Pancreas (tissue), 10 donors: ENCODE measurements at regions not wholly inside any gene's neighbourhood (a gene's known extent, or its start where the extent isn't known, plus 50 kb on each side); places are given as distances from the start of the nearest gene placed in this dataset.

ENCODE experiments used
- ATAC-seq, 4 donors: fragments of 200-7000 bp; cut with Tn5 transposase; one replicate each; pipeline versions ENCODE4 v1.8.0 to v1.9.1; 2020; ENCODE audit warnings: mild to moderate bottlenecking in 4 of 4, moderate library complexity in 4 of 4
- DNase-seq, 6 donors: peaks; one replicate each; pipeline ENCODE4 v3.0.0-alpha.2; 2020
- FAIRE-seq: peaks from 2 replicates; lab custom pipeline; 2012; peaks lifted over from hg19 to GRCh38; lab: Jason Lieb, UNC
- H3K27ac ChIP-seq, 4 donors: fragments of 200-600 bp; sonication (generic); 1 replicate in 3 of 4; 2 replicates in 1 of 4; pipeline versions ENCODE4 v1.5.0 to v1.8.0; 2020
- H3K27me3 ChIP-seq, 4 donors: fragments of 200-600 bp; one replicate each; pipeline ENCODE4 v1.8.0; 2021
- H3K36me3 ChIP-seq, 3 donors: fragments of 200-600 bp; sonication (generic) in 1 of 3; one replicate each; pipeline versions ENCODE4 v1.5.0 to v1.8.0; 2020 to 2021
- H3K4me1 ChIP-seq, 3 donors: fragments of 200-600 bp; one replicate each; pipeline ENCODE4 v1.8.0; 2021
- H3K4me3 ChIP-seq, 4 donors: fragments of 200-600 bp; sonication (generic) in 2 of 4; one replicate each; pipeline versions ENCODE4 v1.5.0 to v1.8.0; 2020 to 2021
- H3K9me3 ChIP-seq, 4 donors: fragments of 200-600 bp; one replicate each; pipeline ENCODE4 v1.8.0; 2021
- CTCF ChIP-seq, 4 donors: fragments of 200-600 bp; sonication (generic) in 3 of 4; IDR thresholded peaks; one replicate each; pipeline versions ENCODE4 v1.5.0 to v1.8.0; 2021; ENCODE audit warnings: antibody characterized with exemption in 4 of 4
- WGBS, 2 donors: extraction: QIAGEN DNeasy Blood & Tissue Kit; methylation state at CpG; one replicate each; pipeline ENCODE4 v1.1.7; 2013; 5-methylcytosine and 5-hydroxymethylcytosine counted together
- intact Hi-C, 3 donors: fragments of 100-400 bp; cut with DNase I; formaldehyde crosslinking; loops; one replicate each; pipeline versions ENCODE4 v1.11.1 to v1.14.2; 2022
- donor health status: healthy with polysubstance abuse.
- donor health status: DM: no; HTN: no; CAD: no; lungs with moderate emphysema.
- donor health status: DM: no; HTN: no; CAD: no.
- donor health status: control.
- donor health status: control.
- donor health status: Bipolar disorder and iron deficiency.
- donor health status: DM: yes; HTN: yes; CAD: no.
- donor health status: DM: no; HTN: no; CAD: no.
- donor health status: DM: no; HTN: no; CAD: no.
- donor health status: DM: yes; HTN: yes; CAD: no.

- H3K4me1 ChIP-seq: no peaks in the 10 kb centered on the region
- DNase-seq: no peak
- H3K27me3 ChIP-seq: no peaks in the 10 kb centered on the region
- intact Hi-C loops: no loop called here
- 55 to 84% methylated on average over 2 of the region's 2 CpGs for WGBS, 2 donors
- H3K9me3 ChIP-seq: peaks cover 0 to 3% (median 0%) of the 10 kb centered on the region in 4 donors
- H3K4me3 ChIP-seq: no peak overlapping the region
- no peak overlapping the region for H3K27ac ChIP-seq
- no peak for ATAC-seq
- FAIRE-seq: peak; percentile 53
- no peak for TF ChIP-seq CTCF (IDR thresholded peaks at IDR 0.05)
- H3K36me3 ChIP-seq: no peaks in the 10 kb centered on the region
Observed at GRCh38 chr4:125526420-125526819, 211.7 kb downstream of the FAT4 start.

- FAIRE-seq (peak; percentile 9), ATAC-seq (no peak), DNase-seq (no peak)
- no peak for TF ChIP-seq CTCF (IDR thresholded peaks at IDR 0.05)
- no peak overlapping the region for H3K4me3 ChIP-seq
- H3K27ac ChIP-seq: no peak overlapping the region
- H3K27me3 ChIP-seq: no peaks in the 10 kb centered on the region
- peaks cover 0 to 3% (median 0%) of the 10 kb centered on the region in 4 donors for H3K9me3 ChIP-seq
- H3K36me3 ChIP-seq: no peaks in the 10 kb centered on the region
- WGBS, 2 donors: 58 to 61% methylated on average over 1 of the region's 1 CpG
- no peaks in the 10 kb centered on the region for H3K4me1 ChIP-seq
- intact Hi-C loops: no loop called here
Observed at GRCh38 chr4:125527681-125528080, 212.9 kb downstream of the FAT4 start.

GRCh38 chr4:125529071-125529470, 214.3 kb downstream of the FAT4 start:
- TF ChIP-seq CTCF (IDR thresholded peaks at IDR 0.05): no peak
- Histone ChIP-seq H3K4me1 (no peaks in the 10 kb centered on the region), H3K36me3 (no peaks in the 10 kb centered on the region), H3K27ac (no peak overlapping the region), H3K4me3 (no peak overlapping the region), H3K27me3 (no peaks in the 10 kb centered on the region), H3K9me3 (peaks cover 0 to 3% (median 0%) of the 10 kb centered on the region in 4 donors)
- no peak for FAIRE-seq
- intact Hi-C loops: no loop called here
- WGBS, 2 donors: 64 to 71% methylated on average over 2 of the region's 2 CpGs
- no peak for DNase-seq
- no peak for ATAC-seq

GRCh38 chr4:125538670-125539069, 223.9 kb downstream of the FAT4 start:
- DNase-seq (no peak), ATAC-seq (no peak), FAIRE-seq (no peak)
- H3K36me3 ChIP-seq: no peaks in the 10 kb centered on the region
- H3K4me1 ChIP-seq: no peaks in the 10 kb centered on the region
- intact Hi-C loops: no loop called here
- no peak overlapping the region for H3K4me3 ChIP-seq
- H3K27me3 ChIP-seq: no peaks in the 10 kb centered on the region
- 36 to 48% methylated on average over 1 of the region's 1 CpG for WGBS, 2 donors
- no peak overlapping the region for H3K27ac ChIP-seq
- H3K9me3 ChIP-seq: no peaks in the 10 kb centered on the region
- no peak for TF ChIP-seq CTCF (IDR thresholded peaks at IDR 0.05)

- Histone ChIP-seq H3K4me3 (no peak overlapping the region), H3K9me3 (no peaks in the 10 kb centered on the region), H3K4me1 (no peaks in the 10 kb centered on the region), H3K27me3 (no peaks in the 10 kb centered on the region), H3K36me3 (no peaks in the 10 kb centered on the region), H3K27ac (no peak overlapping the region)
- DNase-seq: no peak
- no peak for TF ChIP-seq CTCF (IDR thresholded peaks at IDR 0.05)
- WGBS, 2 donors: 46% methylated on average over 2 of the region's 2 CpGs
- no peak for ATAC-seq
- intact Hi-C loops: no loop called here
- no peak for FAIRE-seq
Observed at GRCh38 chr4:125539691-125540090, 224.9 kb downstream of the FAT4 start.
